ENCODE measurements at regions not wholly inside any gene's neighbourhood (a gene's known extent, or its start where the extent isn't known, plus 50 kb on each side); places are given as distances from the start of the nearest gene placed in this dataset.

DNA sequence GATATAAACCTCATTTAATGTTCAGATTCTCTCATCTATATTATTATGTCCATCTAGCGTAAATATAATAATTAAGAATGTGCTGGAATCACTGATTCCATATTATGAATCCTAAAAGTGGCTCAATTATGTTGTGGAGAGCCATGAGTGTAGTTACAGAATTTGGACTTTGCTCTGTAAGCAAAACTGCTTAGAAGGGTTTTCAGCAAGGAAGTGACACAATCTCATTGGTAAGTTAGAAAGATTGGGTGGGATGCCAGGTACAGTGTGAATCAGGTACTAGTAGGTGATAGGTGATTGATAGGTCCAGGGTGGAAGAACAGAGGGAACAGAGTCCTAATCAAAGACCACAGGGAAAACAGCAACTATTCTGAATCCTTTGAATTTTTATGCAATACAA lies 74.9 kb upstream of the ABLIM1 start:
- no peak for DNase-seq (ENCODE audit: low read depth)
- H3K4me3 ChIP-seq (ENCODE audit: low read depth, low read length): no peak overlapping the region
- TF ChIP-seq, protein P1, sequence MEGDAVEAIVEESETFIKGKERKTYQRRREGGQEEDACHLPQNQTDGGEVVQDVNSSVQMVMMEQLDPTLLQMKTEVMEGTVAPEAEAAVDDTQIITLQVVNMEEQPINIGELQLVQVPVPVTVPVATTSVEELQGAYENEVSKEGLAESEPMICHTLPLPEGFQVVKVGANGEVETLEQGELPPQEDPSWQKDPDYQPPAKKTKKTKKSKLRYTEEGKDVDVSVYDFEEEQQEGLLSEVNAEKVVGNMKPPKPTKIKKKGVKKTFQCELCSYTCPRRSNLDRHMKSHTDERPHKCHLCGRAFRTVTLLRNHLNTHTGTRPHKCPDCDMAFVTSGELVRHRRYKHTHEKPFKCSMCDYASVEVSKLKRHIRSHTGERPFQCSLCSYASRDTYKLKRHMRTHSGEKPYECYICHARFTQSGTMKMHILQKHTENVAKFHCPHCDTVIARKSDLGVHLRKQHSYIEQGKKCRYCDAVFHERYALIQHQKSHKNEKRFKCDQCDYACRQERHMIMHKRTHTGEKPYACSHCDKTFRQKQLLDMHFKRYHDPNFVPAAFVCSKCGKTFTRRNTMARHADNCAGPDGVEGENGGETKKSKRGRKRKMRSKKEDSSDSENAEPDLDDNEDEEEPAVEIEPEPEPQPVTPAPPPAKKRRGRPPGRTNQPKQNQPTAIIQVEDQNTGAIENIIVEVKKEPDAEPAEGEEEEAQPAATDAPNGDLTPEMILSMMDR (conservative IDR thresholded peaks at IDR 0.05; ENCODE audit: low read depth, low read length): no peak

DNA sequence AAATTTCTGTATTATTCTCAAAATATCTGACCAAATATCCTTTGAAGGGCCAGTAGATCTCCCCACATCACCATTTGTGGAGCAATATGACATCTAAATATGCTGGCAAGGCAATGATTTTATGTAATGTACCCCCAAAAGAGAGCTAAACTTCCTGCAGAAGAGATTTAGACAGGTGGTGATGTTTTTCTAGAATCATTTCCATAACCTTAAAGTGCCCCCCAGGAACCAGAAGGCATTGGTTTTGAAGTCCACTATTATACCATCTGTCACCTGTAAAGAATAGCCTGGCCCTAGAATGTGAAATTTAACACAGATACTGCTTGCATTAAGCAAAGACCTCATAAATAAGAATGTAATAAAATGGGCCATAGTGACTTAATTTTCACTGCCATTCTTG lies 77.9 kb upstream of the ABLIM1 start:
- no peak for DNase-seq (ENCODE audit: low read depth)
- no peak overlapping the region for H3K4me3 ChIP-seq (ENCODE audit: low read depth, low read length)
- TF ChIP-seq, protein P1 (conservative IDR thresholded peaks at IDR 0.05; ENCODE audit: low read depth, low read length): no peak

DNA sequence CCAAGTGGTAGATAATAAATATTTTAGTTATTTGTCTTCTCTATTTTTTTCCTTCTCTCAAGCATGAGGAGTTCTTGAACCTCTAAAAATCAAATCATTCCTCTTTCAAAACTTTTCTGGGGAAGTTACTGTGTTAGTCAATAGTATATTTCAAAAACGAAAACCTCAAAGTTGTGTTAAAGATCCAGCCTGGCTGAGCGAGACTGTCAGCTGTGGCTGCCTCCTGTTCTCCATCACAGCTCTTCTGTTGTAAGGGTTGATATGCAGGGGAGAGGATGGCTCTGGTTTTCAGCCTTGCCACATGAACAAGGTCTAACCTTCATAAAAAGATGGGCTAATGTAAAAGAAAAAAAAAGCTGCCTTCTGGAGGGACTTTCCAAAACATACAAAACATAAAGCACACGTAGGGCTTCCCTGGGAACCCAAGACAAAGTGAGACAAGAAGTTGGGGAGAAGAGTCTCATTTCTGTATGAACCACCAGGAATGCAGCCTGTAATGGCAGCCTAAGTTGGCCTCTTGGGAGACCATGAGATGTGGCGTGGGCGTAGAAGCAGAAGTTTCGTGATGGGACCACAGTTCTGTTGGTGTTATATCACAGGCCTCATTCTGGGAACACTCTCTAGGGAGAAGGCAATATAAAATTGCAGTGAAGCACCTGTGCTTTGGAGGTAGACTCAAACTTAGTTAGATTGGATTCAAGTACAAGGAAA lies 77.9 kb upstream of the FHIP2A start:
- DNase-seq (ENCODE audit: low read depth): no peak

DNA sequence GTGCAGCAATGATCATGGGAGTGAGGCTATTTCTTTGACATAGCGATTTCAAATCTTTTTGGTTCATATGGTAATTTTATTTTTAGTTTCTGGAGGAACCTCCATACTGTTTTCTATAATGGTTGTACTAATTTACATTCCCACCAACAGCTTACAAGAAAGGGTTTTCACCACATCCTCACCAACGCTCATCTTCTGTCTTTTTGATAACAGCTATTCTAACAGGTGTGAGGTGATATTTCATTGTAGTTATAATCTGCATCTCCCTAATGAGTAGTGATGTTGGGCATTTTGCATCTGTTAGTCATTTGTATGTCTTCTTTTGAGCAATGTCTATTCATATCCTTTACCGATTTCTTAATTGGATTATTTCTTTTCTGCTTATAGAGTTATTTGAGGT lies 75.0 kb upstream of the FHIP2A start:
- H3K4me3 ChIP-seq (ENCODE audit: low read depth, low read length): no peak overlapping the region
- TF ChIP-seq, protein P1 (conservative IDR thresholded peaks at IDR 0.05; ENCODE audit: low read depth, low read length): no peak
- no peak for DNase-seq (ENCODE audit: low read depth)

More for the DNA sequence above, 77.9 kb upstream of the FHIP2A start:
- no peak overlapping the region for H3K4me3 ChIP-seq (ENCODE audit: low read depth, low read length)
- TF ChIP-seq, protein P1 (conservative IDR thresholded peaks at IDR 0.05; ENCODE audit: low read depth, low read length): no peak

DNA sequence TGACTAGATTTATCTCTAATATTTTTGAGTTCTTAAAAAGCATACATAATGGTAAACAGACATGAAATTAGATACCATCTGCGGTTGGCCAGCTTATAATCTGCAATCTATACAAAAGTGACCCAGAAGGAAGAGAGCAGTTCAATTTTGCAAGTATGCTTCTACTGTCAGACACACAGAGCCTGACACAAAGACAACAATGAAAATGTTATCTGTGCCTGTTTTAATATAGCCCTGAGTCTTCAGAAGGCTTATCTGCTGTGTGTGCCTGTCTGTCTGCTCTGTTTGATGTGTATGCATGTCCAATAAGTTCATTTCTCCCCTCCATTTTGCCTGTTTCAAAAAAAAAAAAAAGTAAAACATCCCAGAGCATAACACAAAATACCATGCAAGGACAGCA lies 73.3 kb upstream of the FHIP2A start:
- TF ChIP-seq, protein P1 (conservative IDR thresholded peaks at IDR 0.05; ENCODE audit: low read depth, low read length): no peak
- no peak for DNase-seq (ENCODE audit: low read depth)
- no peak overlapping the region for H3K4me3 ChIP-seq (ENCODE audit: low read depth, low read length)

DNA sequence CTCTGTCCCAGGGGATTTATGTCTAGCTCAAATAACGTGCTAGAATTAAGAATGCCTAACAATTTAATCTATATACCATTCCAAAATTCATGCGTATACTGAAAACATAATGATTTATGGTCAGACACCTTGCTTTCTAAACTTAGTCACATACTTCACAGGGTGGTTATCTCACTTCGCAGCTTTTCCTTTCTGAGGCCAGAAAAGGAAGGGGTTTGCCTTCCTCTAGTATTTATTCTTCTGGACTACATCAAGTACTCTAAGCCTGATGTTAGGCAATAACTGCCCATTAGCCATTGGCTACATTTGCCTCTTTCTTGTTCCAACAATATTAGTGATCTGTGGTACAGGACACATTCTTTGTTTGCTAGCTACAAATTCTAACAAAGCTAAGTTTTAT lies 72.6 kb upstream of the FHIP2A start:
- H3K4me3 ChIP-seq (ENCODE audit: low read depth, low read length): no peak overlapping the region
- TF ChIP-seq, protein P1 (conservative IDR thresholded peaks at IDR 0.05; ENCODE audit: low read depth, low read length): no peak

DNA sequence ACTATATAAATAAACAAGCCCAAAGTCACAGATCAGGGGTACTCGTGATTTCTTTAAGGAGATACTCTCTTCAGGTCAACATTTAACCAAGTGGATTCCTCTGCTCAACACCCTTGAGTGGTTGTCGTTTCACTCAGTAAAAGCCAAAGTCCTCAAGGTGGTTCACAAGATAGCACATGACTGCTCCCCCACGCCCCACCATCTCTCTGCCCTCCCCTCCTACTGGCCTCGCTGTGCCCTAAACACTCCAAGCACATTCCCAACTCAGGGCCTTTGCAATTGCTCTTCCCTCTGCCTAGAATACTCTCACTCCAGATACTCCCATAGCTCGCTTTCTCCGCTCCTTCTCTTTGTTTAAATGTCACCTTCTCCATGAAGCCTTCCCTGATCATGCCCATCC lies 72.1 kb upstream of the FHIP2A start:
- no peak for DNase-seq (ENCODE audit: low read depth)
- TF ChIP-seq, protein P1 (conservative IDR thresholded peaks at IDR 0.05; ENCODE audit: low read depth, low read length): no peak
- H3K4me3 ChIP-seq (ENCODE audit: low read depth, low read length): no peak overlapping the region

More for the DNA sequence above, 72.6 kb upstream of the FHIP2A start:
- DNase-seq (ENCODE audit: low read depth): no peak
